DMS 273 (cell line): ENCODE measurements at regions not wholly inside any gene's neighbourhood (a gene's known extent, or its start where the extent isn't known, plus 50 kb on each side); places are given as distances from the start of the nearest gene placed in this dataset.
"Not testable (repeated sequence)": the region's sequence is repeated elsewhere in the genome, so short reads cannot be mapped to it uniquely, and the experiment has no call there.

ENCODE experiments used
- DNase-seq: peaks from one replicate; lab custom pipeline; 2025; ENCODE audit not compliant: unreplicated experiment; lab: John Stamatoyannopoulos, UW

- no peak for DNase-seq
These were observed 160.4 kb downstream of the UACA start for GRCh38 chr15:70602834-70603560.

GRCh38 chr15:70602281-70602680 lies 161.1 kb downstream of the UACA start:
- DNase-seq, result no peak

- DNase-seq, result no peak
These were observed 165.4 kb downstream of the UACA start for GRCh38 chr15:70597945-70598344.

GRCh38 chr15:70597056-70597603 lies 166.2 kb downstream of the UACA start:
- no peak for DNase-seq

GRCh38 chr15:70596354-70597055 lies 166.9 kb downstream of the UACA start:
- DNase-seq, result no peak

- no peak for DNase-seq
These were observed 169.6 kb downstream of the UACA start for GRCh38 chr15:70593795-70594194.

- DNase-seq, result no peak
These were observed 173.6 kb downstream of the UACA start for GRCh38 chr15:70589728-70590127.

GRCh38 chr15:70589221-70589620 lies 174.1 kb downstream of the UACA start:
- no peak for DNase-seq

GRCh38 chr15:70588613-70589012 lies 174.7 kb downstream of the UACA start:
- DNase-seq, result no peak

GRCh38 chr15:70587896-70588567 lies 175.3 kb downstream of the UACA start:
- DNase-seq, result no peak

- DNase-seq, result not testable (repeated sequence)
These were observed 176.2 kb downstream of the UACA start for GRCh38 chr15:70587012-70587634.

GRCh38 chr15:70586241-70586640 lies 177.1 kb downstream of the UACA start:
- no peak for DNase-seq

- DNase-seq, result no peak
These were observed 177.7 kb downstream of the UACA start for GRCh38 chr15:70585707-70586034.

- DNase-seq, result no peak
These were observed 178.3 kb downstream of the UACA start for GRCh38 chr15:70584838-70585706.

GRCh38 chr15:70584441-70584837 lies 178.9 kb downstream of the UACA start:
- DNase-seq, result no peak

- DNase-seq, result no peak
These were observed 180.4 kb downstream of the UACA start for GRCh38 chr15:70583006-70583405.

GRCh38 chr15:70582143-70582945 lies 181.0 kb downstream of the UACA start:
- peak; percentile 35 for DNase-seq

GRCh38 chr15:70580958-70581357 lies 182.4 kb downstream of the UACA start:
- DNase-seq, result no peak

- no peak for DNase-seq
These were observed 183.1 kb downstream of the UACA start for GRCh38 chr15:70580286-70580685.

- DNase-seq, result no peak
These were observed 183.6 kb downstream of the UACA start for GRCh38 chr15:70579766-70580165.
